ENCODE measurements at regions not wholly inside any gene's neighbourhood (a gene's known extent, or its start where the extent isn't known, plus 50 kb on each side); places are given as distances from the start of the nearest gene placed in this dataset.

GRCh38 chr10:85508159-85508558, 858.4 kb downstream of the GRID1 start:
- H3K27me3 ChIP-seq, result no peaks in the 10 kb centered on the region
- peaks cover 0 to 18% (median 0%) of the 10 kb centered on the region in 4 donors for H3K9me3 ChIP-seq
- H3K27ac ChIP-seq, result no peak overlapping the region
- H3K4me3 ChIP-seq, result no peak overlapping the region
- WGBS, 2 donors, result 53 to 61% methylated on average over 2 of the region's 2 CpGs
- DNase-seq (ENCODE audit: low spot score in 2 of 2), result no peak
- TF ChIP-seq CTCF (IDR thresholded peaks at IDR 0.05) (no peak), EP300 (IDR thresholded peaks at IDR 0.05) (no peak), POLR2A (IDR thresholded peaks at IDR 0.05) (no peak)
- H3K36me3 ChIP-seq, result no peaks in the 10 kb centered on the region
- H3K4me1 ChIP-seq, result no peaks in the 10 kb centered on the region

GRCh38 chr10:85510682-85511081, 855.9 kb downstream of the GRID1 start:
- 76 to 79% methylated on average over 5 of the region's 5 CpGs for WGBS, 2 donors
- H3K36me3 ChIP-seq, result no peaks in the 10 kb centered on the region

GRCh38 chr10:85513436-85513835, 853.2 kb downstream of the GRID1 start:
- WGBS, 2 donors, result 58 to 61% methylated on average over 1 of the region's 1 CpG
- Histone ChIP-seq H3K36me3 (no peaks in the 10 kb centered on the region), H3K27ac (no peak overlapping the region), H3K4me3 (no peak overlapping the region), H3K27me3 (no peaks in the 10 kb centered on the region), H3K9me3 (no peaks in the 10 kb centered on the region), H3K4me1 (no peaks in the 10 kb centered on the region)
- no peak for DNase-seq (ENCODE audit: low spot score in 2 of 2)
- TF ChIP-seq CTCF (IDR thresholded peaks at IDR 0.05) (no peak), EP300 (IDR thresholded peaks at IDR 0.05) (no peak), POLR2A (IDR thresholded peaks at IDR 0.05) (no peak)

More at GRCh38 chr10:85510682-85511081, 855.9 kb downstream of the GRID1 start:
- TF ChIP-seq CTCF (IDR thresholded peaks at IDR 0.05) (no peak), POLR2A (IDR thresholded peaks at IDR 0.05) (no peak), EP300 (IDR thresholded peaks at IDR 0.05) (no peak)
- DNase-seq (ENCODE audit: low spot score in 2 of 2), result no peak
- Histone ChIP-seq H3K4me3 (no peak overlapping the region), H3K4me1 (no peaks in the 10 kb centered on the region), H3K9me3 (peaks cover 0 to 4% (median 0%) of the 10 kb centered on the region in 4 donors), H3K27ac (no peak overlapping the region), H3K27me3 (no peaks in the 10 kb centered on the region)

GRCh38 chr10:85515316-85515715, 851.3 kb downstream of the GRID1 start:
- no peaks in the 10 kb centered on the region for H3K4me1 ChIP-seq
- H3K27me3 ChIP-seq, result no peaks in the 10 kb centered on the region
- no peaks in the 10 kb centered on the region for H3K9me3 ChIP-seq
- no peaks in the 10 kb centered on the region for H3K36me3 ChIP-seq
- no peak overlapping the region for H3K27ac ChIP-seq
- 83 to 85% methylated on average over 4 of the region's 4 CpGs for WGBS, 2 donors
- H3K4me3 ChIP-seq, result no peak overlapping the region
- TF ChIP-seq CTCF (IDR thresholded peaks at IDR 0.05) (no peak), EP300 (IDR thresholded peaks at IDR 0.05) (no peak)
- no peak for DNase-seq (ENCODE audit: low spot score in 2 of 2)

GRCh38 chr10:85524001-85524666, 842.5 kb downstream of the GRID1 start:
- no peak overlapping the region for H3K27ac ChIP-seq
- H3K36me3 ChIP-seq, result no peaks in the 10 kb centered on the region
- DNase-seq (ENCODE audit: low spot score in 2 of 2), result no peak
- H3K27me3 ChIP-seq, result no peaks in the 10 kb centered on the region
- peaks cover 0 to 14% (median 0%) of the 10 kb centered on the region in 4 donors for H3K9me3 ChIP-seq
- H3K4me3 ChIP-seq, result no peak overlapping the region
- no peak for TF ChIP-seq EP300 (IDR thresholded peaks at IDR 0.05)
- TF ChIP-seq CTCF (IDR thresholded peaks at IDR 0.05), result no peak
- no peak for TF ChIP-seq POLR2A (IDR thresholded peaks at IDR 0.05)
- WGBS, 2 donors, result 37 to 45% methylated on average over 5 of the region's 5 CpGs
- H3K4me1 ChIP-seq, result no peaks in the 10 kb centered on the region
